HG03097 (cell line): ENCODE measurements at regions not wholly inside any gene's neighbourhood (a gene's known extent, or its start where the extent isn't known, plus 50 kb on each side); places are given as distances from the start of the nearest gene placed in this dataset.
"Not testable (repeated sequence)": the region's sequence is repeated elsewhere in the genome, so short reads cannot be mapped to it uniquely, and the experiment has no call there.

Experiments used
- ATAC-seq: cut with Tn5 transposase; IDR thresholded peaks from one replicate; pipeline ENCODE4 v1.9.1; 2021; ENCODE audit not compliant: unreplicated experiment, low FRiP score

DNA sequence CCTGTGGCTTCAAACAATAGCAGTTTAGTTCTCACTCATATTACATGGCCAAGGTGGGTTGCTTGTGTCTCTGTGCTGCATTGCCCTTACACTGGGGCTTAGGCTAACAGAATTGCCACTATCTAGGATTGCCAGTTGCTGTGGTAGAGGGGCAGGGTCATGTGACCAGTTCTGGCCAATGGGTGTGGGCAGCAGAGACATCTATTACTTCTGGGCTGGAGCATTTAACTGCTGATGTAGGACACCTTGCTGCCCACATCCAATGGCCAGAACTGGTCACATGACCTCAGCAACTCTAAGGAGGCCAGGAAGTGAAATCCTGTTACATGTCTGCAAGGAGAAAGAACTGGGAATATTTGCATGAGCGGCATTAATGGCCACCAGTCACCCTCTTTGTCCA lies 199.3 kb downstream of the C9orf152 start:
- ATAC-seq: no peak

DNA sequence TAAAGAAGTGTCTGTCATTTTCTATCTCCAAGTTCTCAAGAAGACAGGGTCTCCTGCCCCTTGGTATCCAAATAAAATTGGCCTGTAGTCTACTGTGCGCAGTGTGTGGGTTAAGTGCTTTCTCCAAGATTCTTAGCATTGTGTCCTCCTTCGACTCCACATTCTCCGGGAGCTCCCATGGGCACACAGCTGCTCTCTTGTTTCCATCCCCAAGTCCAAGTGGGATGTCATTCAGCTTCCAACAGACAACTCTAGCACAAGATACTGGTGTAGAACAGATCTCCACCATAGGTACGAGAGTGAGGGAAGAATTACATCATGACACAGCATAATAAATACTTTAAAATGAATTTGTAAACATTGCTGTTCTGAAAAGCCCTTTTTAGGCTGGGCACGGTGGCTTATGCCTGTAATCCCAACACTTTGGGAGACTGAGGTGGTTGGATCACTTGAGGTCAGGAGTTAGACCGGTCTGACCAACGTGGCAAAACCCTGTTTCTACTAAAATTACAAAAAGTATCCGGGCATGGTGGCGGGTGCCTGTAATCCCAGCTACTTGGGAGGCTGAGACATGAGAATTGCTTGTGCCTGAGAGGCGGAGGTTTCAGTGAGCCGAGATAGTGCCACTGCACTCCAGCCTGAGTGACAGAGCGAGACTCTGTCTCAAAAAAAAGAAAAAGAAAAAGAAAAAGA lies 196.2 kb downstream of the C9orf152 start:
- ATAC-seq: no peak

DNA sequence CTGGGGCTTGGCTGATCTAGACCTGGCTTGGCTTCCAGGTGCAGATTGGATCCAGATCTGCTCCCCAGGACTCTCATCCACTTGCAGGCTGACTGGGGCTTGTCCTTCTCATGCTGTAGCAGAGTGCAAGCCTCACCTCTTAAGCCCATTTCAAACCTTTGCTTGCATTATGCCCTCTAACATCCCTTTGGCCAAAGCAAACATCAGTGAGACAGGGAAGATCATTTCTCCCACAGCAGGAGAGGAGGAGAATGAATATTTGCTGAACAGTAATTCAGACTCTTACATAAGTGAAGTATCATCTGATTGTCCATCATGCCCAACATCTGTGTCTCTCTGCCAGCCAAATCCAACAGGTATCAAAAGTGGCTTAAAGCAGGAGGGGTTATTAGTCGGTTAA lies 194.9 kb downstream of the C9orf152 start:
- ATAC-seq: no peak

DNA sequence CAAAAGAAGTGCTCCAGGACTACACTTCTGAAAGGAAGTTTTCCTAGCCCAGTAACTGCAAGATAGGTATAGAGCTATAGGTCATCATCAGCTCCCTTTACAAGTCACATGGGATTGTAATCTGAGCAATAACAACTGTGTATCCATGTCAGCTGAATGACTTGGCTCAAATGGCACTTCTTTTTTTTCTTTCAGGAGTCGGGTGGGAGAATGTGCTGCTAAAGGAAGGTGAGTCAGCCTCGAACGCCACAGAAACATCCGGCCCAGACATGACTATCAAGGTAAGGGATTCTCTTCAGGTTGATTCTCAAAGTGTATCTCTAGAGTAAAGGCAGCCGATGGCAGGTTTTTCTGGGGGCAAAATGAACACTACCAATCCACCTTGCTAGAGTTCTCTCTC lies 192.2 kb downstream of the C9orf152 start:
- ATAC-seq: no peak

DNA sequence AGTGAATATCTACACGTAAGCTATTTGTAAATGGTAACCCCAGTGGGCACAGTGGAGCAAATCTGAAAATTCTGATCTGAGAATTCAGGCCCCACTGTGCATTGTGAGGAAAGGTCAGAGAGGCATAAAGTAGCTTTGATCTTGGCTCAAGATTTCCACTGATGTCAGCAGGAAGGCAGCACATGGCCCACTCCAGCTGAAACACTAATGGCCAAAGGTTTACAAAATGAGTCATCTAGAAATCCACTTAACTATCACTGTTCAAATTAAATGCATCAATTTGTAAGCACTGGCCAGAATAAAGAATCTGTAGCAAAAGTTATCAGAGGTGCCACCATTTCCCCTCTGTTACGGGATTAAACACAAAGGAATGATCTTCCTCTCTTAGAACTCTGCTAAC lies 191.6 kb downstream of the C9orf152 start:
- no peak for ATAC-seq

DNA sequence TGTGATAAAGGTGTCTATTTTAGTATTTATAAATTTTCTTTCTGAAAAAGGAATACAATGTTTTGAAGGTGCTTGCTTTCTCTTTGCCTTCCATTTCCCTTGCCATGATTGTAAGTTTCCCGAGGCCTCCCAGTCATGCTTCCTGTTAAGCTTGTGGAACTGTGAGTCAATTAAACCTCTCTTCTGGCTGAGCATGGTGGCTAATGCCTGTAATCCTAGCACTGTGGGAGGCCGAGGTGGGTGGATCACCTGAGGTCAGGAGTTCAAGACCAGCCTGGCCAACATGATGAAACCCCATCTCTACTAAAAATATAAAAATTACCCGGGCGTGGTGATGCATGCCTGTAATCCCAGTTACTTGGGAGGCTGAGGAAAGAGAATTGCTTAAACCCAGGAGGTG lies 187.7 kb downstream of the C9orf152 start:
- not testable (repeated sequence) for ATAC-seq

DNA sequence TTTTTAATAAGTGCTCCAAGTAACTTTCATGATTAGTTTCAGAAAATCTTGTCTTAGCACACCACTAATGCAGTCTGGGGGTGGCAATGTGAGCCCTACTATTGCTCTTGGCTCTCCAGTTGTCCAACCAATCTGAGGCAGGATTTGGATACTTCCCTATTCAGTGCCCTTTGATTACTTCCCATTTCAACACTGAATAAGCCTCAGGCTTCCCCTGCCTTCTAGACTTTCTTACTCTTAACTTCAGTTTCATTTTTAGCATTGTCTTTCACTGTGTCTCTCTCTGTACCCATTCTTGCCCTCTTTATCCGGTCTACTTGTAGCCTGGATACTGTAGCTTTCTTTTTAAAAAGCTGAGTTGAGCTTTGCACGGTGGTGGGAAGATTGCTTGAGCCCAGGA lies 186.1 kb downstream of the C9orf152 start:
- ATAC-seq: no peak

DNA sequence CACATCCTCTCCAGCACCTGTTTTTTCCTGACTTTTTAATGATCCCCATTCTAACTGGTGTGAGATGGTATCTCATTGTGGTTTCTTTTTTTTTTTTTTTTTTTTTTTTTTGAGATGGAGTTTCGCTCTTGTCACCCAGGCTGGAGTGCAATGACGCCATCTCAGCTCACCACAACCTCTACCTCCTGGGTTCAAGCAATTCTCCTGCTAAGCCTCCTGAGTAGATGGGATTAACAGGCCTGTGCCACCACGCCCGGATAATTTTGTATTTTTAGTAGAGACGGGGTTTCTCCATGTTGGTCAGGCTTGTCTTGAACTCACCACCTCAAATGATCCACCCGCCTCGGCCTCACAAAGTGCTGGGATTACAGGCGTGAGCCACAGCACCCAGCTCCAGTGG lies 184.7 kb downstream of the C9orf152 start:
- ATAC-seq: not testable (repeated sequence)

DNA sequence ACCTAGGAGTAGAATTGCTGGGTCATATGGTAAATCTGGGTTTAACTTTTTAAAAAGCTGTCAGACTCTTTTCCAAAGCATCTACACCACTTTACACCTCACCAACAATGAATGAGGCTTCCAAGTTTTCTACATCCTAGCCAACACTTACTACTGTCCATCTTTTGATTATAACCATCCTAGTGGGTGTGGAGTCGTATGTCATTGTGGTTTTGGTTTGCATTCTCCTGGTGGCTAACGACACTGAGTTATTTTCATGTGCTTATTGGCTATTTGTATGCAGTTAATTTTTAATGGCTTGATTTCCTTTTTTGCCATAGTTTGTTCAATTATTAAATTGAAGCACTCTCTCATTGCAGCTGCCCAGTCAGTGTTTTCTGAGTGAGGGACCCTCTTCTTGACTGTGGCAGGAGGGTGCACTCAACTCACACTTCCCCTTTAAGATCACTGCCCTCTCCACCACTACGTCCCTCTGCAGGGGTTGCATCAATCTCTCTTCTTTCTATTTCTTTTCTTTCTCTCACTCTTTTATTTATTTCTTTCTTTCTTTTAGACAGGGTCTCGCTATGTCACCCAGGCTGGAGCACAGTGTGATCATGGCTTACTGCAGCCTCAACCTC lies 182.3 kb downstream of the C9orf152 start:
- no peak for ATAC-seq

DNA sequence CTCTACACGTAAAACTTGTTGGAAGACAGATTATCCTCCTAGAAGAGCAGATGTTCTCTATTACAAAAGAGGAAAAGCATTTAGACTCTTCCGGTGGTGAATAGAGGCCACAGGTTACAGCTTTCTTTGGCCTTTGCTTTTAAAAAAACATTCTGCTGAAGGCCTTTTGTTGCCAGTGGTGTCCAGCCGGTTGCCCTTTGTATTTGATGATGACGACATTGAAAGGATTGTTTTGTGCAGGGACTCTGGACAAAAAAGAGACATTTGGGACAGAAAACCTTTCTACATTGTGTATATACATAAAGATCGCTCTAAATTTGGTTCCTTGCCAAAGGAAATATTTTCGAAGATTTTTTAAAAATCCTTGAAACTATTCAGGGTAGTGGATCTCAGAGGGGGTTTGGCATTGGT lies 180.3 kb downstream of the C9orf152 start:
- no peak for ATAC-seq

DNA sequence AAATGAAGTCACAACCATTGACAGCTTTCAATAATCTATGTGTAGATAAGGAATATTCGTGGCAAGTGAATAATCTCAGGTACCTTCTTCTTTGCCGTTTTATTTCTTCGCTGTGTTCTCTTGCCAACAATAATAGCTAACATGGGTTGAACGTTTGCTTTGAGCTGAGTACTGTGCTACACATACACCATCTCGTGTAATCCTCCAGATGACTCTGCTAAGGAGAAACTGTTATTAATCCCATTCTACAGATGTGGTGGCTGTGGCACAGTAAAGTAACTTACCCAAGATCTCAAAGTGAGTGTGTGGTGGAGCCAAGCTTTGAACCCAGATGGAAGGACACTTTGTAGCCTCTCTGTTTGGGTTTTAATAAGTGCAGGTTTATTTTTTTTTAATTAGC lies 179.7 kb downstream of the C9orf152 start:
- no peak for ATAC-seq

DNA sequence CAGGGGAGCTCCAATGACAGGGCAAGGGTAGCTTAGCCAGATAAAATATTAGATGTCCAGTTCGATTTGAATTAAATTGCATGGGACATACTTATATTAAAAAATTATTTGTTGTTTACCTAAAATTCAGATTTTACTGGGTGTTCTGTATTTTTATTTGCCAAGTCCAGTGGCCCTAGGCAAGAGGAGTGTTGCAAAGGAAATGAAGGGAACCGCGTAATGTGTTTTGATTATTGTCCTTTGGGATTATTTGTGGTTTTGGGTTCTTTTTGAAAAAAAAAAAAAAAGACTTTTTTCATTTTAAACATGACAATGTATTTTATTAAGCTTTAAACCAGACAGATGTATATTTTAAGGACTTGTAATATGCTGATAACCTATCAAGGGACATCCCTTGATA lies 179.3 kb downstream of the C9orf152 start:
- ATAC-seq: no peak

DNA sequence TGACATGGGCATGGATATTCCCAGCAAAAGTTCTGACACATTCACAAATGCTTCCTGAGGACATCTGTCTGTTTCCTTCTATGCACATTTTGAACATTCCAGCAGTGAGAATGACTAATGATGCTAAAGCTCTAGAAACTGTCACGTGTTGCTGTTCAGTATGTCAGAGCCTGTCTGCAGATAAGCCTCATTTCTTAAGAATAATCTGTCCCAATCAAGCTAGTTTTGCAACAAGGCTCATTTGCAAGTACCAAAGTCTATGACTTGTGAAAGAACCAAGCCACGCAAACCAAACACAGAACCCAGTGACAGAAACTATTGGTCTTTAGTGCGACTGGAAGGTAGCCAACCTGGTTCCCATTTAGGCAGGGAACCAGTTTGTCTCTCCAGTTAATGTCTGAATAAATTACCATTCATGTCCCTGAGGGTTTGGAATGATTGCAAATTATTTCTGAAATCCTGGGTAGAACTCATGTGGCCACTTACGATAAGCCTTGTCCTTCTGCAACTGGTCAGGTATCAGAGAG lies 178.5 kb downstream of the C9orf152 start:
- ATAC-seq: no peak

DNA sequence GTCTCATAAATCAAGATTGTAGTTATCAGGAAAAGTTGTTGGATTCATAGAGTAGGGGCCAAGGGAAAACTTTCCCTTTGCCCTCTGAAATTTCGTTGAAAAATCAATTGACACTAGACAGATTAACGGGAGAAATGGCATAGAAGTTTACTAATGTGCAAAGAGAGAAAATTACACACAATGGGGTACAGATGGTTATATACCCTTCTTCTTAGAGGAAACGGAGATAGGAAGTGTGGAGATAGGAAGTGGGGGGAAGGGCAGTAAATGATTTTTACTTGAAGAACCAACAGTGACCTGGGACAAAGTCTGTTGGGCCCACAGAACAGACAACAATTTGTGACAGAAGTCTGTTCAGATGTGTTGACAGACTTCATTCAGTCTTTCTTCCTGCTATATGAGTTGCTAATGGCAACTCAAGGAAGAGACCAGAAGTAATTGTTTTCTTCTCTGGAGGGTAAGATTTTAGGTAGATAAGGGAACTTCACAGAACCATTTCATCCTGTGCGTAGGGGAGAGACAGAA lies 177.9 kb downstream of the C9orf152 start:
- no peak for ATAC-seq

DNA sequence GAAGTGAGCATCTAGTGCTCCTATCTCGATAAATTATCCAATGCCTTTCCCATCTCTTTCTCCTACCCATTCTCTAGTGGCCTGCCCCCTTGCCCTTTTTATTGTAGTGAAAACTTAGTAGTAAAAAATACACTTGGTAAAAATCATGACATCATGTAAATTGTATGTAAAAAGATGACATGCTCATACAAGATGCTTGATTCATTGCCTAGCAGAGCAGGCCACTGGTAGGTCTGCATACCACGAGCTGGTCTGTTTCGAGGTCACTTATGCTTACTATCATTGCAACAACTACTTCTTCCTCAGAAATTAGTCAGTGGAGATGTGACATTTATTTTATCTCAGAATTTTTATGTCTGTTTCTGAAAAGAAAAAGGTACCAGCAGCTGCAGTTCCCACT lies 177.3 kb downstream of the C9orf152 start:
- no peak for ATAC-seq

DNA sequence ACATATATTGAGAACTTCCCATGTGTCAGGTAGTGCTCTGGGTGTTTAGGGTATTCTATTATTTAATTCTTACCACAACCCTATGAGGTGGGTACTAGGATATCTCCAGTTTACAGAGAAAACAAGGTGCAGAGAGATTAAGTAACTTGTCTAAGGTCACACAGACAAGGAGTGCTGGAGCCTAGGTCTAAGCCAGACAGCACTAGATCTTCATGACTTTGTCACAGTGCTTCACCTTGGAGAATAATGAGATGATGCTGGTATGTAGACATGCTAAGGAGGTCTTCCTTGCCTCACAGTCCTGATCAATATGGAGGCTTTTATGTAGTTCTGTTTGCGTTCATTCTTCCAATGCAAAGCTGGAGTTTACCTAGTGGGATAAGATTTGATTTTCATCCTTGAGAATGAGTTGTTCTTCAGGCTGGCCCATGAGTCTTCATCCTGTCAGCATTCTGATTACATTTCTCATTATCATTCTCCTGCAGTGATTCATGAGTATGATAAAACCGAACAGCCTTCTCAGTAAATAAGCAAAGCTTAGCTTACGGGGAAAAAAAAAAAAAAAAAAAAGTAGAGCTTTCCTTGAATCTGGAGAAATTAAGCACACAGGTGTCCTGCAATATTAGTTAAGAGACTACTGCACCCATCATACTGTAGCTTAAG lies 176.3 kb downstream of the C9orf152 start:
- ATAC-seq: no peak

DNA sequence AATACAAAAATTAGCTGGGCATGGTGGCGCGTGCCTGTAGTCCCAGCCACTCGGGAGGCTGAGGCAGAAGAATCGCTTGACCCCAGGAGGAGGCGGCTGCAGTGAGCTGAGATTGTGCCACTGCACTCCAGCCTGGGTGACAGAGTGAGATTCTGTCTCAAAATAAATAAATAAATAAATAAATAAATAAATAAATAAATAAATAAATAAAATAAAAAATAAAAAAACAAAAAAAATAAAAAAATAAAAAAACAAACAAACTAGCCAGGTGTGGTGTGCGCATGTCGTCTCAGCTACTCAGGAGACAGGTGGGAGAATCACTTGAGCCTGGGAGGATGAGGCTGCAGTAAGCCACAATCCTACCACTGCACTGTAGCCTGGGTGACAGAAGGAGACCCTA lies 175.4 kb downstream of the C9orf152 start:
- not testable (repeated sequence) for ATAC-seq

DNA sequence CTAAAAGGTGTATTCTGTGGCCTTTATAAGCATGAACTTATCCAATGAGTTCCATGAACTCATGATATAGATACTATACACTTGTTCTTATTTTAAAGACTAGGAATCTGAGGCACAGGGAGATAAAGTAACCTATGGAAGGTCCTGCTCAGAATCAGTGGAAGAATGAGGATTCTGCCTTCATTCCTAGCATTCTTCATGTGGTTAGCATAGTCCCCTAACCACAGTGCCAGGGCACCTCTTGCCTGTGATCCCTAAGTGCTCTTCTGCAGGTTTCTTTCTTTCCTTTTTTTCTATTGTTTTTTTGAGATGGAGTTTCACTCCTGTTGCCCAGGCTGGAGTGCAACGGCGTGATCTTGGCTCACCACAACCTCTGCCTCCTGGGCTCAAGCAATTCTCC lies 174.1 kb downstream of the C9orf152 start:
- no peak for ATAC-seq

DNA sequence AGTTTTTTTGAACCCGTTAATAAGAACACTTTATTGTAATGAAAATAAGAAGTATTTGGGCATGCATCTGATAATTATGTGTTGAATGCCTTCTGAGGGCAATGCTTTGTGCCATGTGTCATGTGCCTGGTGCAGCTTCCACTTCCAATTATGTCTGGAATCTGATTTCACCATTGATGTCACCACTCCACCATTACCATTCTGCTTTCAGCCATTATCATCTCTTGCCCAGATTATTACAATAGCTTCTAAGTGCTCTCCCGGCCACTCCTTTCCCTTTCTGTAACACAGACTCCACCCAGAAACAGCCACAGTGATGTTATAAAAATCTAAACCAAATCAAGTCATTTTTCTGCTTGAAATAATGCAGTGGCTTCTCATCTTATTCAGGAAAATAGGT lies 171.7 kb downstream of the C9orf152 start:
- no peak for ATAC-seq

DNA sequence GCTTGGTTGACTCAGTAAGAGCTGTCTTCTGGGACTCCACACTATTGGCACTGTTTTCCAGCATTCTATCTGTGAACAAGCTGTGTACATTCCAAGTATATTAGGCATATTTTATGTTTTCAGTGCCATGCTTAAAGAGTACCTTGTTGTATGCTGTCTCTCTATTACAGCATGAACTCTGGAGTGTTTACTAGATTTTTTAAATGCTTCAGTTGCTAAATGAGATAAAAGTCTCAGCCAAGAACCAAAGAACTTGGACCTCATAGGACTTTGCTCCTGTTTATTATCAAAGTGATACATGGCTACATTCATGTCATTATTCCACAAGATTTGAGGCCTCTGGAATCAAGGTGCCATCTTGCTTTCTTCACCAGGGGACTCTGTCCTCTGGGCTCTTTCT lies 167.2 kb downstream of the C9orf152 start:
- no peak for ATAC-seq

DNA sequence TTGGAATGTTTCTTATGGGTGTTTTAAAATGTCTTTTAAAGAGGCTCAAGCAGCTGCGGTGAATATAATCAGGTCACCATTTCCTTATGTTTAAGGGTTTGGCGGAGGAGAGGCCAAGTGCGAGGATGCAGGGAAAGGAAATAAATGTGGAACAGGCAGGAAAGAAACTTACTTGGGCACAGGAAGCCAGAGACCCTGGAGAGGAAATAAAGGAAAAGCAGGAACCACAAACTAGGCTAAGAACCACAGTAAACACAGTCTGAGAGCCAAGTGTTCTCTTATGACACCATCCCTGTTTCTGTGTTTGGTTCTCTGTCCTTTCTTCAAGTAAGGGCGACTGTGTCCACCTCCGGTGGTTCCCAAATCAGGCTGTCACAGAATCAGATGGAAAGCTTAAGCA lies 166.5 kb downstream of the C9orf152 start:
- no peak for ATAC-seq
